Lung (tissue), 11 donors: ENCODE measurements at regions not wholly inside any gene's neighbourhood (a gene's known extent, or its start where the extent isn't known, plus 50 kb on each side); places are given as distances from the start of the nearest gene placed in this dataset.

ENCODE experiments used
- ATAC-seq: fragments of 200-7000 bp; cut with Tn5 transposase; one replicate; pipeline ENCODE4 v1.9.1; 2020; ENCODE audit warnings: moderate number of reproducible peaks; ENCODE audit not compliant: insufficient read depth, low FRiP score
- DNase-seq, 3 donors: peaks; one replicate each; pipeline ENCODE4 v3.0.0-alpha.2; 2013 to 2017
- H3K27ac ChIP-seq, 2 donors: one replicate each; pipeline ENCODE4 v1.5.1; 2013; ENCODE audit warnings: mild to moderate bottlenecking in 2 of 2, moderate library complexity in 2 of 2, control low read depth in 1 of 2, inconsistent platforms in 1 of 2, low read depth in 1 of 2, low read length in 1 of 2
- H3K27me3 ChIP-seq, 3 donors: one replicate each; pipeline ENCODE4 v1.5.1; 2013; ENCODE audit warnings: low read length in 2 of 3; ENCODE audit not compliant: control insufficient read depth in 3 of 3, insufficient read depth in 3 of 3
- H3K36me3 ChIP-seq, 4 donors: one replicate each; pipeline ENCODE4 v1.5.1; 2013; ENCODE audit warnings: low read length in 4 of 4, mild to moderate bottlenecking in 1 of 4, moderate library complexity in 1 of 4; ENCODE audit not compliant: control insufficient read depth in 4 of 4, insufficient read depth in 4 of 4
- H3K4me1 ChIP-seq, 5 donors: one replicate each; pipeline ENCODE4 v1.5.1; 2013; ENCODE audit warnings: low read length in 5 of 5, mild to moderate bottlenecking in 2 of 5, moderate library complexity in 1 of 5; ENCODE audit not compliant: control insufficient read depth in 5 of 5, insufficient read depth in 5 of 5
- H3K4me3 ChIP-seq: one replicate; pipeline ENCODE4 v1.5.1; 2013; ENCODE audit warnings: mild to moderate bottlenecking, control low read depth, moderate library complexity
- H3K9ac ChIP-seq, 2 donors: one replicate each; pipeline ENCODE4 v1.5.1; 2013; ENCODE audit warnings: low read length in 2 of 2, control low read depth in 1 of 2; ENCODE audit not compliant: insufficient read depth in 1 of 2
- H3K9me3 ChIP-seq, 4 donors: one replicate each; pipeline ENCODE4 v1.5.1; 2013; ENCODE audit warnings: low read length in 3 of 4, mild to moderate bottlenecking in 1 of 4, moderate library complexity in 1 of 4; ENCODE audit not compliant: control insufficient read depth in 4 of 4, insufficient read depth in 3 of 4
- WGBS, 2 donors: extraction: QIAGEN DNeasy Blood & Tissue Kit; methylation state at CpG; one replicate each; pipeline ENCODE4 v1.1.7; 2013; 5-methylcytosine and 5-hydroxymethylcytosine counted together
- TF ChIP-seq, protein P1 (sequence below): IDR thresholded peaks from 2 replicates; pipeline ENCODE4 v1.5.1; 2012; ENCODE audit warnings: mild to moderate bottlenecking; ENCODE audit errors: control extremely low read depth, extremely low read depth
- donor health status: control.
- donor health status: control.
- donor health status: Bipolar disorder and iron deficiency.
- donor health status: healthy.
- donor health status: DM: yes; HTN: yes; CAD: no.

DNA sequence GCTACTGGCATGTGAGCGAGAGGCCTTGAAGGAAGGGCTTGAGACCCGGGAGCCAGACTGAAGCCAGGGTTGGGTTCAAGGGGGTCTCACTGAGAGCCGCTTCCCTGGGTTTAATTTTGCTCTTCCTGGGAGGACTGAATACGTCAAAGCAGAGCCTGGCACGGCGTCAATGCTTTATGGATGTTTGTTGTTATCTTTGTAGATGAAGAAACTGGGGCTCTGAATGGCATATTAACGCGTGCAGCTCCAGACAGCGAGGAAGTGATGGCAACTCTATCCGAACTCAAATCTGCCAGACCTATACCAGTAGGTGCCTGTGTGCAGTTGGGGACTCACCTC, 152.8 kb upstream of the PARP11 start:
- no peak for ATAC-seq
- Histone ChIP-seq H3K27ac (no peak overlapping the region), H3K36me3 (no peaks in the 10 kb centered on the region), H3K4me1 (peaks cover 0 to 20% (median 3%) of the 10 kb centered on the region in 5 donors), H3K9me3 (no peaks in the 10 kb centered on the region), H3K4me3 (no peak overlapping the region), H3K27me3 (no peaks in the 10 kb centered on the region), H3K9ac (no peak overlapping the region)
- no peak for DNase-seq
- TF ChIP-seq, protein P1, sequence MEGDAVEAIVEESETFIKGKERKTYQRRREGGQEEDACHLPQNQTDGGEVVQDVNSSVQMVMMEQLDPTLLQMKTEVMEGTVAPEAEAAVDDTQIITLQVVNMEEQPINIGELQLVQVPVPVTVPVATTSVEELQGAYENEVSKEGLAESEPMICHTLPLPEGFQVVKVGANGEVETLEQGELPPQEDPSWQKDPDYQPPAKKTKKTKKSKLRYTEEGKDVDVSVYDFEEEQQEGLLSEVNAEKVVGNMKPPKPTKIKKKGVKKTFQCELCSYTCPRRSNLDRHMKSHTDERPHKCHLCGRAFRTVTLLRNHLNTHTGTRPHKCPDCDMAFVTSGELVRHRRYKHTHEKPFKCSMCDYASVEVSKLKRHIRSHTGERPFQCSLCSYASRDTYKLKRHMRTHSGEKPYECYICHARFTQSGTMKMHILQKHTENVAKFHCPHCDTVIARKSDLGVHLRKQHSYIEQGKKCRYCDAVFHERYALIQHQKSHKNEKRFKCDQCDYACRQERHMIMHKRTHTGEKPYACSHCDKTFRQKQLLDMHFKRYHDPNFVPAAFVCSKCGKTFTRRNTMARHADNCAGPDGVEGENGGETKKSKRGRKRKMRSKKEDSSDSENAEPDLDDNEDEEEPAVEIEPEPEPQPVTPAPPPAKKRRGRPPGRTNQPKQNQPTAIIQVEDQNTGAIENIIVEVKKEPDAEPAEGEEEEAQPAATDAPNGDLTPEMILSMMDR = no peak
- 89 to 91% methylated on average over 10 of the region's 10 CpGs for WGBS, 2 donors

- H3K36me3 ChIP-seq = no peaks in the 10 kb centered on the region
- TF ChIP-seq, protein P1 = no peak
- no peaks in the 10 kb centered on the region for H3K27me3 ChIP-seq
- ATAC-seq (no peak), DNase-seq (no peak)
- H3K9me3 ChIP-seq = no peaks in the 10 kb centered on the region
- WGBS, 2 donors = 86 to 87% methylated on average over 20 of the region's 20 CpGs
- H3K27ac ChIP-seq = no peak overlapping the region
- no peak overlapping the region for H3K9ac ChIP-seq
- no peak overlapping the region for H3K4me3 ChIP-seq
- H3K4me1 ChIP-seq = peaks cover 0 to 15% (median 3%) of the 10 kb centered on the region in 5 donors
These were observed 152.2 kb upstream of the PARP11 start for GRCh38 chr12:4025181-4026019.

GRCh38 chr12:4024701-4025100, 151.5 kb upstream of the PARP11 start:
- Histone ChIP-seq H3K4me3 (no peak overlapping the region), H3K9me3 (no peaks in the 10 kb centered on the region), H3K9ac (no peak overlapping the region), H3K27me3 (no peaks in the 10 kb centered on the region), H3K36me3 (no peaks in the 10 kb centered on the region), H3K4me1 (peaks cover 0 to 12% (median 3%) of the 10 kb centered on the region in 5 donors), H3K27ac (no peak overlapping the region)
- no peak for ATAC-seq
- TF ChIP-seq, protein P1 = no peak
- 90 to 93% methylated on average over 7 of the region's 7 CpGs for WGBS, 2 donors
- no peak for DNase-seq
